H7 (cell line): ENCODE measurements at regions not wholly inside any gene's neighbourhood (a gene's known extent, or its start where the extent isn't known, plus 50 kb on each side); places are given as distances from the start of the nearest gene placed in this dataset.

Source experiments
- DNase-seq: peaks from one replicate; pipeline ENCODE4 v3.0.0; 2012
- H3K27me3 ChIP-seq: 2 replicates; pipeline ENCODE4 v1.6.0; 2011; ENCODE audit warnings: mild to moderate bottlenecking, low read length; ENCODE audit not compliant: control insufficient read depth, insufficient read depth
- H3K36me3 ChIP-seq: replicated peaks from 2 replicates; pipeline ENCODE4 v1.5.1; 2011; ENCODE audit warnings: low read length; ENCODE audit not compliant: control insufficient read depth, insufficient read depth
- H3K4me3 ChIP-seq: 2 replicates; pipeline ENCODE4 v1.5.1; 2011; ENCODE audit warnings: low read depth, mild to moderate bottlenecking, control low read depth, low read length, moderate library complexity; ENCODE audit not compliant: insufficient read depth

GRCh38 chr10:130425881-130426435 is 289.8 kb downstream of the GLRX3 start:
- Histone ChIP-seq H3K4me3 (no peak overlapping the region), H3K36me3 (no peaks in the 10 kb centered on the region), H3K27me3 (no peaks in the 10 kb centered on the region)
- DNase-seq, result no peak

GRCh38 chr10:130427216-130427722 is 291.1 kb downstream of the GLRX3 start:
- DNase-seq, result no peak
- Histone ChIP-seq H3K4me3 (no peak overlapping the region), H3K27me3 (no peaks in the 10 kb centered on the region), H3K36me3 (no peaks in the 10 kb centered on the region)

GRCh38 chr10:130428936-130429335 is 292.7 kb downstream of the GLRX3 start:
- Histone ChIP-seq H3K36me3 (no peaks in the 10 kb centered on the region), H3K27me3 (no peaks in the 10 kb centered on the region), H3K4me3 (no peak overlapping the region)
- no peak for DNase-seq

- Histone ChIP-seq H3K36me3 (no peaks in the 10 kb centered on the region), H3K27me3 (no peaks in the 10 kb centered on the region), H3K4me3 (no peak overlapping the region)
- DNase-seq, result no peak
Observed at GRCh38 chr10:130429809-130430208, 293.6 kb downstream of the GLRX3 start.

- DNase-seq, result no peak
Observed at GRCh38 chr10:130430291-130430690, 294.1 kb downstream of the GLRX3 start.

GRCh38 chr10:130430852-130431704 is 294.9 kb downstream of the GLRX3 start:
- Histone ChIP-seq H3K4me3 (no peak overlapping the region), H3K27me3 (no peaks in the 10 kb centered on the region), H3K36me3 (no peaks in the 10 kb centered on the region)
- no peak for DNase-seq

More at GRCh38 chr10:130430291-130430690, 294.1 kb downstream of the GLRX3 start:
- no peaks in the 10 kb centered on the region for H3K27me3 ChIP-seq
- no peak overlapping the region for H3K4me3 ChIP-seq
- H3K36me3 ChIP-seq, result no peaks in the 10 kb centered on the region

- H3K36me3 ChIP-seq, result no peaks in the 10 kb centered on the region
- no peak overlapping the region for H3K4me3 ChIP-seq
- no peak for DNase-seq
- H3K27me3 ChIP-seq, result no peaks in the 10 kb centered on the region
Observed at GRCh38 chr10:130432271-130432670, 296.1 kb downstream of the GLRX3 start.

GRCh38 chr10:130432850-130433249 is 296.7 kb downstream of the GLRX3 start:
- DNase-seq, result no peak
- no peaks in the 10 kb centered on the region for H3K27me3 ChIP-seq
- no peak overlapping the region for H3K4me3 ChIP-seq
- no peaks in the 10 kb centered on the region for H3K36me3 ChIP-seq

- no peak for DNase-seq
- no peaks in the 10 kb centered on the region for H3K27me3 ChIP-seq
- H3K36me3 ChIP-seq, result no peaks in the 10 kb centered on the region
- no peak overlapping the region for H3K4me3 ChIP-seq
Observed at GRCh38 chr10:130434446-130435385, 298.5 kb downstream of the GLRX3 start.

GRCh38 chr10:130435961-130436360 is 299.8 kb downstream of the GLRX3 start:
- Histone ChIP-seq H3K4me3 (no peak overlapping the region), H3K36me3 (no peaks in the 10 kb centered on the region), H3K27me3 (no peaks in the 10 kb centered on the region)
- DNase-seq, result no peak

GRCh38 chr10:130438861-130439260 is 302.7 kb downstream of the GLRX3 start:
- Histone ChIP-seq H3K27me3 (no peaks in the 10 kb centered on the region), H3K36me3 (no peaks in the 10 kb centered on the region), H3K4me3 (no peak overlapping the region)
- no peak for DNase-seq

GRCh38 chr10:130439766-130440165 is 303.6 kb downstream of the GLRX3 start:
- no peak for DNase-seq
- no peak overlapping the region for H3K4me3 ChIP-seq

GRCh38 chr10:130440494-130440893 is 304.3 kb downstream of the GLRX3 start:
- H3K36me3 ChIP-seq, result no peaks in the 10 kb centered on the region
- H3K27me3 ChIP-seq, result no peaks in the 10 kb centered on the region
- no peak overlapping the region for H3K4me3 ChIP-seq
- no peak for DNase-seq

More at GRCh38 chr10:130439766-130440165, 303.6 kb downstream of the GLRX3 start:
- Histone ChIP-seq H3K27me3 (no peaks in the 10 kb centered on the region), H3K36me3 (no peaks in the 10 kb centered on the region)

GRCh38 chr10:130440971-130441370 is 304.8 kb downstream of the GLRX3 start:
- no peak for DNase-seq
- Histone ChIP-seq H3K27me3 (no peaks in the 10 kb centered on the region), H3K36me3 (no peaks in the 10 kb centered on the region), H3K4me3 (no peak overlapping the region)
